Natural killer cell (primary cell): ENCODE measurements at regions not wholly inside any gene's neighbourhood (a gene's known extent, or its start where the extent isn't known, plus 50 kb on each side); places are given as distances from the start of the nearest gene placed in this dataset.

ENCODE experiments used
- ATAC-seq, 3 donors: fragments of 150-1000 bp in 2 of 3; fragments of 200-7000 bp in 1 of 3; cut with Tn5 transposase; 1 replicate in 1 of 3; 2 replicates in 2 of 3; pipeline ENCODE4 v1.10.0; 2021; ENCODE audit warnings: mild to moderate bottlenecking in 2 of 3, moderate library complexity in 2 of 3
- DNase-seq, 2 donors: peaks; one replicate each; pipeline versions ENCODE4 v3.0.0 to v3.0.0-alpha.2; 2013 to 2021; ENCODE audit warnings: mixed read lengths in 1 of 2
- H3K27ac ChIP-seq: one replicate; pipeline ENCODE4 v1.5.1; 2013; ENCODE audit warnings: mild to moderate bottlenecking, low read length
- H3K27me3 ChIP-seq: one replicate; pipeline ENCODE4 v1.6.1; 2013; ENCODE audit warnings: low read length; ENCODE audit not compliant: control insufficient read depth, insufficient read depth
- H3K36me3 ChIP-seq: one replicate; pipeline ENCODE4 v1.6.1; 2013; ENCODE audit warnings: low read length; ENCODE audit not compliant: control insufficient read depth, insufficient read depth
- H3K4me1 ChIP-seq: one replicate; pipeline ENCODE4 v1.6.1; 2013; ENCODE audit warnings: low read length; ENCODE audit not compliant: control insufficient read depth, insufficient read depth
- H3K4me3 ChIP-seq: one replicate; pipeline ENCODE4 v1.5.1; 2013; ENCODE audit warnings: low read length
- H3K9me3 ChIP-seq: one replicate; pipeline ENCODE4 v1.6.1; 2013; ENCODE audit warnings: low read length; ENCODE audit not compliant: control insufficient read depth, insufficient read depth
- H3K27ac Mint-ChIP-seq, 2 donors: one replicate each; pipeline ENCODE4 v1.8.0; 2022; ENCODE audit warnings: mild to moderate bottlenecking in 2 of 2, mixed read lengths in 2 of 2, moderate library complexity in 1 of 2
- H3K27me3 Mint-ChIP-seq, 2 donors: one replicate each; pipeline ENCODE4 v1.8.0; 2022; ENCODE audit warnings: low read depth in 2 of 2, mixed read lengths in 2 of 2
- H3K36me3 Mint-ChIP-seq: one replicate; pipeline ENCODE4 v1.8.0; 2022; ENCODE audit warnings: mixed read lengths
- H3K4me1 Mint-ChIP-seq, 2 donors: one replicate each; pipeline ENCODE4 v1.8.0; 2022; ENCODE audit warnings: mixed read lengths in 2 of 2
- H3K4me3 Mint-ChIP-seq: one replicate; pipeline ENCODE4 v1.8.0; 2022; ENCODE audit warnings: mild to moderate bottlenecking, moderate library complexity, mixed read lengths
- H3K9me3 Mint-ChIP-seq, 2 donors: one replicate each; pipeline ENCODE4 v1.8.0; 2022; ENCODE audit warnings: mixed read lengths in 2 of 2
- CTCF ChIP-seq: fragments of 200-600 bp; IDR thresholded peaks from one replicate; pipeline ENCODE4 v1.8.0; 2022; ENCODE audit warnings: antibody characterized with exemption
- WGBS: methylation state at CpG from one replicate; pipeline ENCODE4 v1.1.7; 2013; ENCODE audit warnings: missing lambda C conversion rate; ENCODE audit not compliant: insufficient coverage; 5-methylcytosine and 5-hydroxymethylcytosine counted together
- intact Hi-C: fragments of 100-400 bp; cut with micrococcal nuclease; formaldehyde crosslinking; loops from one replicate; pipeline ENCODE4 v1.14.2; 2022

GRCh38 chr2:120516679-120517314, 170.9 kb downstream of the INHBB start:
- 85% methylated on average over 5 of the region's 6 CpGs for whole genome bisulfite sequencing
- no peak overlapping the region for H3K27ac Mint-ChIP-seq
- no peak for ATAC-seq
- H3K36me3 Mint-ChIP-seq, result no peaks in the 10 kb centered on the region
- no peak for DNase-seq
- H3K4me1 ChIP-seq, result no peaks in the 10 kb centered on the region
- H3K9me3 Mint-ChIP-seq, result no peaks in the 10 kb centered on the region
- H3K27me3 ChIP-seq, result peaks cover 3% of the 10 kb centered on the region
- TF ChIP-seq CTCF, result no peak
- peaks cover 11 to 36% of the 10 kb centered on the region in 2 donors for H3K27me3 Mint-ChIP-seq
- no peak overlapping the region for H3K4me3 ChIP-seq
- intact Hi-C loops, result no loop called here
- no peaks in the 10 kb centered on the region for H3K9me3 ChIP-seq
- no peaks in the 10 kb centered on the region for H3K4me1 Mint-ChIP-seq
- H3K36me3 ChIP-seq, result no peaks in the 10 kb centered on the region
- no peak overlapping the region for H3K4me3 Mint-ChIP-seq
- no peak overlapping the region for H3K27ac ChIP-seq

GRCh38 chr2:120517751-120518469, 172.0 kb downstream of the INHBB start:
- Histone ChIP-seq H3K4me1 (no peaks in the 10 kb centered on the region), H3K27ac (no peak overlapping the region), H3K9me3 (no peaks in the 10 kb centered on the region), H3K27me3 (peaks cover 3% of the 10 kb centered on the region), H3K4me3 (no peak overlapping the region), H3K36me3 (no peaks in the 10 kb centered on the region)
- Mint-ChIP-seq H3K4me3 (no peak overlapping the region), H3K4me1 (no peaks in the 10 kb centered on the region), H3K9me3 (no peaks in the 10 kb centered on the region), H3K36me3 (no peaks in the 10 kb centered on the region), H3K27me3 (peaks cover 12 to 44% of the 10 kb centered on the region in 2 donors), H3K27ac (no peak overlapping the region)
- no peak for DNase-seq
- 83% methylated on average over 7 of the region's 7 CpGs for WGBS
- no peak for TF ChIP-seq CTCF
- ATAC-seq, result no peak
- intact Hi-C loops, result no loop called here

- 90% methylated on average over 5 of the region's 5 CpGs for WGBS
- Mint-ChIP-seq H3K4me1 (no peaks in the 10 kb centered on the region), H3K36me3 (no peaks in the 10 kb centered on the region), H3K27ac (no peak overlapping the region), H3K4me3 (no peak overlapping the region), H3K9me3 (no peaks in the 10 kb centered on the region), H3K27me3 (peaks cover 18 to 49% of the 10 kb centered on the region in 2 donors)
- H3K27ac ChIP-seq, result no peak overlapping the region
- peaks cover 3% of the 10 kb centered on the region for H3K27me3 ChIP-seq
- no peak for TF ChIP-seq CTCF
- H3K36me3 ChIP-seq, result no peaks in the 10 kb centered on the region
- no peak overlapping the region for H3K4me3 ChIP-seq
- intact Hi-C loops, result no loop called here
- no peaks in the 10 kb centered on the region for H3K4me1 ChIP-seq
- ATAC-seq, result no peak
- DNase-seq, result no peak
- H3K9me3 ChIP-seq, result no peaks in the 10 kb centered on the region
Measured at GRCh38 chr2:120518819-120519218, 172.9 kb downstream of the INHBB start.
